WTC11 (cell line): ENCODE measurements at regions not wholly inside any gene's neighbourhood (a gene's known extent, or its start where the extent isn't known, plus 50 kb on each side); places are given as distances from the start of the nearest gene placed in this dataset.
"Not testable (repeated sequence)": the region's sequence is repeated elsewhere in the genome, so short reads cannot be mapped to it uniquely, and the experiment has no call there.

Experiments
- ATAC-seq: fragments of 200-7000 bp; cut with Tn5 transposase; 2 replicates; pipeline ENCODE4 v1.10.0; 2021; ENCODE audit warnings: mild to moderate bottlenecking, moderate library complexity
- CTCF ChIA-PET: fragments of 300-600 bp; sonication (Branson Sonifier 250); formaldehyde crosslinking; loops from one replicate; lab custom pipeline; 2021; ENCODE audit warnings: antibody characterized with exemption; lab: Charles Lee
- POLR2A ChIA-PET: fragments of 350-600 bp; sonication (Branson Sonifier 250); formaldehyde crosslinking; loops from one replicate; lab custom pipeline; 2021; ENCODE audit warnings: antibody characterized with exemption; lab: Charles Lee
- DNase-seq: peaks from one replicate; pipeline ENCODE4 v3.0.0; 2021; ENCODE audit warnings: low spot score
- H3K27ac Mint-ChIP-seq: 2 replicates; pipeline ENCODE4 v1.8.0; 2021; ENCODE audit warnings: mixed read lengths
- H3K27me3 Mint-ChIP-seq: 2 replicates; pipeline ENCODE4 v1.8.0; 2021; ENCODE audit warnings: low read depth, mild to moderate bottlenecking, moderate library complexity, mixed read lengths
- H3K36me3 Mint-ChIP-seq: 2 replicates; pipeline ENCODE4 v1.8.0; 2021; ENCODE audit warnings: mixed read lengths
- H3K4me1 Mint-ChIP-seq: 2 replicates; pipeline ENCODE4 v1.8.0; 2022; ENCODE audit warnings: mixed read lengths
- H3K4me3 Mint-ChIP-seq: 2 replicates; pipeline ENCODE4 v1.8.0; 2021; ENCODE audit warnings: mild to moderate bottlenecking, moderate library complexity, mixed read lengths
- H3K9me3 Mint-ChIP-seq: 2 replicates; pipeline ENCODE4 v1.8.0; 2021; ENCODE audit warnings: mixed read lengths
- TEAD1 ChIP-seq: sonication (generic); formaldehyde crosslinking; IDR thresholded peaks from 2 replicates; pipeline ENCODE4 v1.8.0; 2022; ENCODE audit warnings: mild to moderate bottlenecking, missing genetic modification reagents
- USF2 ChIP-seq: sonication (generic); formaldehyde crosslinking; IDR thresholded peaks from 2 replicates; pipeline ENCODE4 v1.8.1; 2023; ENCODE audit warnings: mild to moderate bottlenecking, missing genetic modification reagents, moderate library complexity
- ZSCAN18 ChIP-seq: fragments of 250-450 bp; sonication (Bioruptor Pico); IDR thresholded peaks from 2 replicates; pipeline ENCODE4 v2.1.2; 2022; ENCODE audit warnings: mild to moderate bottlenecking, moderate library complexity

GRCh38 chr4:189664693-189665250 lies 275.9 kb upstream of the FRG1 start (continued):
- TF ChIP-seq TEAD1 (CRISPR knock-in tag) = no peak
- TF ChIP-seq ZSCAN18 (CRISPR knock-in tag) = no peak

GRCh38 chr4:189665712-189666305 lies 274.9 kb upstream of the FRG1 start:
- DNase-seq, POLR2A ChIA-PET, H3K27me3 Mint-ChIP-seq, H3K4me1 Mint-ChIP-seq, H3K27ac Mint-ChIP-seq, H3K4me3 Mint-ChIP-seq, CTCF ChIA-PET: not testable (repeated sequence)
- peaks cover 32% of the 10 kb centered on the region for H3K36me3 Mint-ChIP-seq
- H3K9me3 Mint-ChIP-seq = peaks cover 39% of the 10 kb centered on the region
- ATAC-seq = peak; percentile 65

- CTCF ChIA-PET, H3K4me3 Mint-ChIP-seq, H3K4me1 Mint-ChIP-seq: not testable (repeated sequence)
These were observed 273.3 kb upstream of the FRG1 start for GRCh38 chr4:189667386-189667785.

GRCh38 chr4:189697675-189698245 lies 242.9 kb upstream of the FRG1 start:
- H3K9me3 Mint-ChIP-seq, ATAC-seq, H3K4me3 Mint-ChIP-seq, H3K36me3 Mint-ChIP-seq, H3K27me3 Mint-ChIP-seq, POLR2A ChIA-PET, DNase-seq, H3K4me1 Mint-ChIP-seq, CTCF ChIA-PET, H3K27ac Mint-ChIP-seq: not testable (repeated sequence)

More at GRCh38 chr4:189667386-189667785, 273.3 kb upstream of the FRG1 start:
- POLR2A ChIA-PET, DNase-seq, H3K27me3 Mint-ChIP-seq, ATAC-seq, H3K27ac Mint-ChIP-seq: not testable (repeated sequence)
- Mint-ChIP-seq H3K9me3 (peaks cover 28% of the 10 kb centered on the region), H3K36me3 (peaks cover 22% of the 10 kb centered on the region)

GRCh38 chr4:189703000-189703399 lies 237.7 kb upstream of the FRG1 start:
- H3K9me3 Mint-ChIP-seq, H3K4me1 Mint-ChIP-seq, H3K27me3 Mint-ChIP-seq, H3K4me3 Mint-ChIP-seq, ATAC-seq, CTCF ChIA-PET, POLR2A ChIA-PET, DNase-seq, H3K27ac Mint-ChIP-seq, H3K36me3 Mint-ChIP-seq: not testable (repeated sequence)
- peak; percentile 45; the same call in 1 of the 2 replicates for TF ChIP-seq USF2 (CRISPR knock-in tag)

GRCh38 chr4:189706821-189707220 lies 233.9 kb upstream of the FRG1 start:
- H3K4me3 Mint-ChIP-seq, H3K36me3 Mint-ChIP-seq, H3K27ac Mint-ChIP-seq, H3K27me3 Mint-ChIP-seq, H3K4me1 Mint-ChIP-seq, POLR2A ChIA-PET, CTCF ChIA-PET, ATAC-seq, DNase-seq: not testable (repeated sequence)
- H3K9me3 Mint-ChIP-seq = peaks cover 15% of the 10 kb centered on the region

GRCh38 chr4:189707227-189707626 lies 233.4 kb upstream of the FRG1 start:
- DNase-seq, H3K27ac Mint-ChIP-seq, H3K4me1 Mint-ChIP-seq, H3K27me3 Mint-ChIP-seq, POLR2A ChIA-PET, CTCF ChIA-PET, H3K36me3 Mint-ChIP-seq, H3K4me3 Mint-ChIP-seq, ATAC-seq: not testable (repeated sequence)
- H3K9me3 Mint-ChIP-seq = peaks cover 15% of the 10 kb centered on the region

- POLR2A ChIA-PET, H3K4me1 Mint-ChIP-seq, H3K27ac Mint-ChIP-seq, ATAC-seq, CTCF ChIA-PET, H3K36me3 Mint-ChIP-seq, H3K4me3 Mint-ChIP-seq, DNase-seq, H3K27me3 Mint-ChIP-seq: not testable (repeated sequence)
- H3K9me3 Mint-ChIP-seq = peaks cover 23% of the 10 kb centered on the region
These were observed 228.7 kb upstream of the FRG1 start for GRCh38 chr4:189711956-189712355.

GRCh38 chr4:189721016-189721993 lies 219.4 kb upstream of the FRG1 start:
- ATAC-seq, H3K27me3 Mint-ChIP-seq, H3K4me3 Mint-ChIP-seq, CTCF ChIA-PET, H3K27ac Mint-ChIP-seq, POLR2A ChIA-PET, H3K4me1 Mint-ChIP-seq, DNase-seq: not testable (repeated sequence)
- H3K9me3 Mint-ChIP-seq = peaks cover 42% of the 10 kb centered on the region
- H3K36me3 Mint-ChIP-seq = peaks cover 14% of the 10 kb centered on the region; the same call in 1 of the 2 replicates

GRCh38 chr4:189722324-189723003 lies 218.2 kb upstream of the FRG1 start:
- Mint-ChIP-seq H3K36me3 (peaks cover 14% of the 10 kb centered on the region; the same call in 1 of the 2 replicates), H3K9me3 (peaks cover 48% of the 10 kb centered on the region)
- POLR2A ChIA-PET, H3K4me1 Mint-ChIP-seq, H3K27me3 Mint-ChIP-seq, CTCF ChIA-PET, H3K27ac Mint-ChIP-seq, ATAC-seq, H3K4me3 Mint-ChIP-seq: not testable (repeated sequence)
- DNase-seq = peak; percentile 22
